ENCODE measurements at regions not wholly inside any gene's neighbourhood (a gene's known extent, or its start where the extent isn't known, plus 50 kb on each side); places are given as distances from the start of the nearest gene placed in this dataset.

GRCh38 chr20:7708782-7709181 is 231.5 kb downstream of the HAO1 start:
- Histone ChIP-seq H3K79me2 (ENCODE audit: low read length) (no peaks in the 10 kb centered on the region), H2AFZ (ENCODE audit: low read length) (no peak overlapping the region), H3K4me2 (ENCODE audit: low read depth, low read length) (no peak overlapping the region), H3K4me3 (ENCODE audit: low read length) (no peak overlapping the region), H3F3A (ENCODE audit: insufficient read depth, low read length) (no peaks in the 10 kb centered on the region), H4K20me1 (ENCODE audit: insufficient read depth, low read length) (no peaks in the 10 kb centered on the region), H3K9me2 (replicated peaks; ENCODE audit: insufficient read depth, low read length) (no peaks in the 10 kb centered on the region), H3K27ac (ENCODE audit: low read length) (no peak overlapping the region), H3K9me3 (replicated peaks; ENCODE audit: insufficient read depth, low read length) (no peaks in the 10 kb centered on the region), H3K27me3 (replicated peaks; ENCODE audit: insufficient read depth, low read length) (no peaks in the 10 kb centered on the region), H3K4me1 (ENCODE audit: low read length) (no peaks in the 10 kb centered on the region), H3K36me3 (replicated peaks; ENCODE audit: insufficient read depth, low read length) (no peaks in the 10 kb centered on the region), H3K9ac (ENCODE audit: low read length) (no peak overlapping the region)
- TF ChIP-seq EZH2phosphoT487 (IDR thresholded peaks at IDR 0.05; ENCODE audit: low read length): no peak
- no peak for TF ChIP-seq EZH2 (optimal IDR thresholded peaks at IDR 0.05; ENCODE audit: low read depth, low read length)
- TF ChIP-seq CTCF (IDR thresholded peaks at IDR 0.05; ENCODE audit: low read length): no peak
- DNase-seq: no peak

GRCh38 chr20:7710440-7710839 is 229.8 kb downstream of the HAO1 start:
- Histone ChIP-seq H3K4me1 (ENCODE audit: low read length) (no peaks in the 10 kb centered on the region), H3K4me2 (ENCODE audit: low read depth, low read length) (no peak overlapping the region), H3K27ac (ENCODE audit: low read length) (no peak overlapping the region), H4K20me1 (ENCODE audit: insufficient read depth, low read length) (no peaks in the 10 kb centered on the region), H2AFZ (ENCODE audit: low read length) (no peak overlapping the region), H3K9ac (ENCODE audit: low read length) (no peak overlapping the region), H3K79me2 (ENCODE audit: low read length) (no peaks in the 10 kb centered on the region), H3K4me3 (ENCODE audit: low read length) (no peak overlapping the region), H3K27me3 (replicated peaks; ENCODE audit: insufficient read depth, low read length) (no peaks in the 10 kb centered on the region), H3F3A (ENCODE audit: insufficient read depth, low read length) (no peaks in the 10 kb centered on the region), H3K9me3 (replicated peaks; ENCODE audit: insufficient read depth, low read length) (no peaks in the 10 kb centered on the region), H3K9me2 (replicated peaks; ENCODE audit: insufficient read depth, low read length) (no peaks in the 10 kb centered on the region), H3K36me3 (replicated peaks; ENCODE audit: insufficient read depth, low read length) (no peaks in the 10 kb centered on the region)
- no peak for DNase-seq
- TF ChIP-seq EZH2phosphoT487 (IDR thresholded peaks at IDR 0.05; ENCODE audit: low read length) (no peak), EZH2 (optimal IDR thresholded peaks at IDR 0.05; ENCODE audit: low read depth, low read length) (no peak), CTCF (IDR thresholded peaks at IDR 0.05; ENCODE audit: low read length) (no peak)

GRCh38 chr20:7712661-7713060 is 227.6 kb downstream of the HAO1 start:
- Histone ChIP-seq H3K4me2 (ENCODE audit: low read depth, low read length) (no peak overlapping the region), H3K9me2 (replicated peaks; ENCODE audit: insufficient read depth, low read length) (no peaks in the 10 kb centered on the region), H3K4me3 (ENCODE audit: low read length) (no peak overlapping the region), H3K27me3 (replicated peaks; ENCODE audit: insufficient read depth, low read length) (no peaks in the 10 kb centered on the region), H3K27ac (ENCODE audit: low read length) (no peak overlapping the region), H3K36me3 (replicated peaks; ENCODE audit: insufficient read depth, low read length) (no peaks in the 10 kb centered on the region), H3F3A (ENCODE audit: insufficient read depth, low read length) (no peaks in the 10 kb centered on the region), H2AFZ (ENCODE audit: low read length) (no peak overlapping the region), H3K79me2 (ENCODE audit: low read length) (no peaks in the 10 kb centered on the region), H3K9ac (ENCODE audit: low read length) (no peak overlapping the region), H3K4me1 (ENCODE audit: low read length) (peaks cover 7% of the 10 kb centered on the region), H3K9me3 (replicated peaks; ENCODE audit: insufficient read depth, low read length) (no peaks in the 10 kb centered on the region), H4K20me1 (ENCODE audit: insufficient read depth, low read length) (no peaks in the 10 kb centered on the region)
- TF ChIP-seq EZH2phosphoT487 (IDR thresholded peaks at IDR 0.05; ENCODE audit: low read length) (no peak), CTCF (IDR thresholded peaks at IDR 0.05; ENCODE audit: low read length) (no peak), EZH2 (optimal IDR thresholded peaks at IDR 0.05; ENCODE audit: low read depth, low read length) (no peak)
- DNase-seq: no peak
